GM19397 (cell line): ENCODE measurements at regions not wholly inside any gene's neighbourhood (a gene's known extent, or its start where the extent isn't known, plus 50 kb on each side); places are given as distances from the start of the nearest gene placed in this dataset.
A peak's percentile ranks its signal among the peaks of the same experiment; 100 is the strongest.
"Not testable (repeated sequence)": the region's sequence is repeated elsewhere in the genome, so short reads cannot be mapped to it uniquely, and the experiment has no call there.

ENCODE experiments used
- ATAC-seq: cut with Tn5 transposase; IDR thresholded peaks from one replicate; pipeline ENCODE4 v1.9.1; 2021; ENCODE audit warnings: mild to moderate bottlenecking, moderate library complexity; ENCODE audit not compliant: unreplicated experiment

DNA sequence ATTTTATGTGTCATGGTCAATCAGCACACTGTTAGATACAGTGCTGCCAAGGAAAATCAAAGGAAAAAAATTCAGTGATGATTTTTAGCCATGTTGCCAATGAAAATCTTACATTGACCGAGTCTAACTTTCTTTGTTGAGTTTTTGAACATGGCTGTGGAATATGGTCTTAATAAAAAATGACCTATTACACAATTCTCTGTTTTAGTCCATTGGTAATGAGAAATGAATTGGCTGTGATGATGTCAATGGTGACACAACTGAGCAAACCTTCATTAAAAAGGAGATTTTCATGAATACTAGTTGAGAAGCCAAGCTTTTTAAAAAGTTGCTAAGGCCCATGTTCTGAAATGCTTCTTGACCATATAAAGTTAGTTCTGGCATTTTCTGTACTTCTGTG is 225.9 kb upstream of the GYPA start:
- no peak for ATAC-seq

DNA sequence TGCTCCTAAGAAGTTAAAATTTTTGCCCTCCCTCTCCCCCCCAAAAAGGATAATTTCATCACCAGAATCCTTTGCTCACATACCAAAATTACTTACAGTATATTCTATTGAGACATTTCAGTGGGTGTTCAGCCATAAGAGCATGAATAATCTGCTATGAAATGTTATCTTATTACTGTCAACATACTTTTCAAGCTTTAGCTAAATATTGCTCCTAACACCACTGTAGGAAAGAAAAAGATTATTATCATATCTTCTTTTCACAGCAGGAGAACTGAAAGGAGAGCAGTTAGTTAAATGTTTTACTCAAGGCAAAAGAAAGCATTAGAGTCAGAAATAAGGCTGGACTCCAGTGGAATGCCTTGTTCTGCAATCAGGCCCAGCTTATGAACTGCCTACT is 231.0 kb upstream of the GYPA start:
- no peak for ATAC-seq

DNA sequence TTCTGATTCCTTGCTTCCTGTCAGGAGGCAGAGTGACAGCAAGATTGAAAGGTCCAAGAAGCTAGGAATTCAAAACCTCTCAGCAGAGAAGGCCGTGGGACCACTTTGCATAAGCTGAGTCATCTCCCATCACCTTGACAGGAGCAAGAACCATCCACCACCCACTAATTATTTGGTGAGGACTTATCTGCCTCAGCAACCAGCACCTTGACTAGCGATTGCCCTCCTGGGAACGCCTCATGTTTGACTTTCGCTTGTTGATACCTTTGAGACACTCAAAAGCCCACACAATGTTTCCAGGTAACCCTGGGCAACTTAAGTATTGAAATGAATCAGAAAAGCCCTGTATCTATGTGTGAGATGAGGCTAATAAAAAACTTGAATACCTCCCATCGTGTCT is 233.5 kb upstream of the GYPA start:
- peak; percentile 83 for ATAC-seq

DNA sequence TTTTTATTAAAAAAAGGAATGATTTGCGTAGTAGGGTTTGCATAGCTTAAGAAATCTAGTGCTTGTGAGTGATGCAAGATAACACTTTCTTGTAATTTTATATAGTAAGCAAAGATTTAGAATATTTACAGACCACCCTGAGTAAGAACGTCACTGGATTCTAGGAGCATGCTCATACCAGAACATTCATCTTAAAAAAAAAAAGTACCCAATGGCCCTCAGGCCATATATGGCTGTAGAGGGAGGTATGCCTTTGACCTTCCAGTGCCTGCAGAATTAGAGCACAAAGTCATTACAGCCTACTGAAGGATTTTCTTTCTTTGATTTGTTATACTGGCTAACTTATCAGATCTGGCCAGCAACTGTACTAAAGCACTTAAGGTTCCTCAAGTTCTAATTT is 236.3 kb upstream of the GYPA start:
- ATAC-seq: no peak

- ATAC-seq: no peak
Observed at GRCh38 chr4:144384408-144384807, 243.9 kb upstream of the GYPA start.

- ATAC-seq: no peak
Observed at GRCh38 chr4:144399927-144400326, 246.0 kb upstream of the HHIP start.

DNA sequence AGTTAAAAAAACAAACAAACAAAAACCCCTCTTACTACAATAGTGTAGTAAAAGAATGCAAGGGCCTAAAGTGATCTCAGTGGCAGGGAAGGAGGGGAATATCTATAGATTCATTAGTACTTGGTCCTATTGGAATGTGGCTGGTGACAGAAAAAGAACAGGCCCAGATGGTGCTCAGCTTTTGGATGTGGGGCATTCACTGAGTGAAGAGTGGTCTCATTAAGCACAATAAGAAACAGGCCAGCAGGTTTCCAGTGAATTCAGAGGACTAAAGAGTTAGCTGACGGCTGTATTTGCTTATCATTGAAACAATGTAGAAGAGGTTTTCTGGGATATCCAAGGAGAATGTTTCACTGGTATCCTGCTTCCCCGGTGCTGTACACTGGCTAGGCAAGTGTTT is 243.8 kb upstream of the HHIP start:
- ATAC-seq: no peak

DNA sequence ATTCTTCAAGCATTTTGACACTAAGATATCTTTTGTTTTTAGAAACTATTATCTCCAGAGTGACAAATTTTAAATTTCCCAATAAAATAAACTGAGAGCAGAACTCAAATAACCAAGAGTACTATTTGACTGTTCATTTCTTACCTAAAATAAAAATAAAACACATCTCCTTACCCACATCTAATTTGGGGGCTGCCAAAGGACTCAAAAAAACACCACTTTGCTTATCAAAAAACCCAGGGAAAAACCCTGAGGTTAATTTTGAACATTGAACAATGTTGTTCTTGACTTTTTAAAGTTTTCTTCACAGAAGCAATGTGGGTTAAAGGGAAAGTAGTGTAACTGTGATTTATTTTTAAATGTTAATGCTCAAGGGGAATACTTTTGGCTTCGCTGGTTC is 243.0 kb upstream of the HHIP start:
- no peak for ATAC-seq

DNA sequence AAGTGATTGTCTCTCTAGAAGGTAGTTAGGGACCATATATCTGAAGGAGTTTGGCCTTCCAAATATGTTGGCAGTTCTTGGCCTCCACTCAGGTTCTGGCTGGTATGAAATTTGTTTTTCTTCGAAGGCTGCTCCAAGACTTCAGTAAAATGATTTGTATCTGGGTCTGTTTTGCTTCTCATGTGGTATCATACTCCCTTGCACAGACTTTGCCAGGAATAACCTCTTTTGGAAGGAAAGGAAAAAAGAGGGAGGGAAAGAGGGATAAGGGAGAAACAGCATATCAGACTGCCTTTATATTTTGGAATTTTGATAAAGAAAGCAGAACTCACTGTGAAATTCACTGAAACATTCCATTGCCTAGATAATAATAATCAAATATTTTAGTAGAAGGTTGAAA is 242.1 kb upstream of the HHIP start:
- no peak for ATAC-seq

GRCh38 chr4:144409525-144409924 is 236.4 kb upstream of the HHIP start:
- ATAC-seq: no peak

DNA sequence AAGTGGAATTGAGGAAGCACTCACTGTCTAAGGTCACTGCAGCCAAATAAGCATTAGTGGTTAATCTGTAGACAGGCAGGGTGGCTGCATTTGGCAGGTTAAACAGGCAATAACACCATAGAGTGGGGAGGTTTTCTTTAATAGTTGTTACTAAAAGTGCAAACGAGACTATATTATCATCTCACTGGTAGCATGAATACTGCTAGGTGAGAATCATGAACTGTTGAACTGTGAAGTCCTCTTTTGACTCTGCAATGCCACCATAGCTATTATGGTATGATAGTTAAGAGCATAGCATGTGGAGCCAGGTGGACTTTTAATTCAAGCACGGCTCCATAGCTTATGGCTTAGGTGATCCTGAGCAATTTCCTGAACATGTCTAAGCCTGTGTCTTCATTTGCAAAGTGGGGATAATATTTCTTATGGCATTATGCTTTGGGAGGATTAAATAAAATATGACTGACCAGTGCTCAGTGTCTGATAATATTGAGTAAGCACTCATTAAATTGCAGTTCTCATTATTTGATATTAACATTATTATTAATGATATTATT is 235.6 kb upstream of the HHIP start:
- ATAC-seq: no peak

GRCh38 chr4:144411119-144411518 is 234.8 kb upstream of the HHIP start:
- peak; percentile 54 for ATAC-seq

GRCh38 chr4:144411700-144412099 is 234.3 kb upstream of the HHIP start:
- ATAC-seq: no peak

GRCh38 chr4:144421056-144421455 is 224.9 kb upstream of the HHIP start:
- no peak for ATAC-seq

GRCh38 chr4:144421839-144422565 is 224.0 kb upstream of the HHIP start:
- ATAC-seq: no peak

- ATAC-seq: no peak
Observed at GRCh38 chr4:144423930-144424329, 222.0 kb upstream of the HHIP start.

GRCh38 chr4:144426023-144426422 is 219.9 kb upstream of the HHIP start:
- ATAC-seq: not testable (repeated sequence)

DNA sequence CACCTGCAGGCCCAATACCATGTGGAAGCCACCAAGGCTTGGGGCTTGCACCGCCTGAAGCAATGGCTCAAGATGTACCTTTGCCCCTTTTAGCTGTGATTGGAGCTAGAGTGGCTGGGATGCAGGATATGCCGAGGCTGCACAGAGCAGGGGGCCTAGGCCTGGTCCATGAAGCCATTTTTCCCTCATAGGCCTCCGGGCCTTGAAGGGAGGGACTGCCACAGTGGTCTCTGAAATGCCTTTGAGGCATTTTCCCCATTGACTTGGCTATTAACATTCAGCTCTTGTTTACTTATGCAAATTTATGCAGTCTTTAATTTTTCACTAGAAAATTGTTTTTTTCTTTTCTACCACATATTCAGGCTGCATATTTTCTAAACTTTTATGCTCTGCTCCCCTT is 203.2 kb upstream of the HHIP start:
- no peak for ATAC-seq

DNA sequence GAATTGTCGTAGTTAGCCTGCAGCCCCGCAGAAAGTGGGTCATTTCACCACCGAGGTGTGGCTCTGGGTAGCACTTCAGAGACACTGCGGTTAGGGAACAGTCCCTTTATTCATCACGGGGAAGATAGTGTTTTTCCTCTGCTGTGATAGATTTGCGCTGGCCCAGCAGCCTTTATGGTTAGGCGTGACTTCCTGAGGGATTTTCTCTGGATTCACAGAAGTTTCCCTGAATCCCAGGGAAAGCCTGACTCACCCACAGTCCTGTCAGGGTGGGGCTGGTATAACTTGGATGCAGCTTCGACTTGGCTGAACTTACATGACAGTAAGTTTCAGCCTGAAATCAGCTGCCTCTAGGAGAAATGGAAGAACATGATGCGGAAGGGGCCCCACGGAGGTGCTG is 196.3 kb upstream of the HHIP start:
- ATAC-seq: no peak

GRCh38 chr4:144450526-144450925 is 195.4 kb upstream of the HHIP start:
- no peak for ATAC-seq

DNA sequence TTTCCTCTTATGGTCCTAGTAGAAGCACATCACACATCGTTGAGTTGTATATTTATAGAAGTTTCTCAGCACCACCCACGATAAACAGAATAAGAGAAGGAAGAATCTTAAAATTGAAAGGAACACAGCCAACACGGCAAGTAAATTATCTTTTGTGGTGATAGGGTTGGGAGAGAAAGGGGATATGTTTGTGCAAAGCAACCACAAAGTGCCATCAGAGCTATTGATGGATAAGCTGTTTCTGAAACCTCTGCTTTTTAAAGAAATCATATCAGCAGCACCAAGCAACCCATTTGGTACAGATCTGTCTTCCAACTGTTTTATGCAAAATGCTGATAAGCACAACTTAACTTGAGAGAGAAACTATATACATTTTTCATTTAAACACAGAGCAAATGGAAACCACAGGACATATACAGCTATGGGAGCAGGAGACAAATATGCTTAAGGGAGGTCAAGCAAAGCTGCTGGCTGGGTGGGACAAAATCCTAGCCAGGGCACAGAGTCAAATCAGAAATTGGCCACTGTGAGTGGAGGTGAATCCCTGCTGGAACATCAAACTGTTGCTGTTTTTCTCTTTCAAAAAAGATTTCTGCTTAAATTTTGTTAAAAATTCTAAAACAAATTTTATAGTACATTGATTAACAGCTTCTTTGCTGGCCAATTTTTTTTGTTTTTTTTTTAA is 194.0 kb upstream of the HHIP start:
- no peak for ATAC-seq

GRCh38 chr4:144456196-144456595 is 189.8 kb upstream of the HHIP start:
- no peak for ATAC-seq
